Osteoblast (primary cell): ENCODE measurements at regions not wholly inside any gene's neighbourhood (a gene's known extent, or its start where the extent isn't known, plus 50 kb on each side); places are given as distances from the start of the nearest gene placed in this dataset.

Experiments
- DNase-seq: peaks from one replicate; pipeline ENCODE4 v3.0.0; 2011; ENCODE audit warnings: low spot score, mixed read lengths; ENCODE audit not compliant: insufficient read length; ENCODE audit errors: missing footprints
- H2AFZ ChIP-seq: 2 replicates; pipeline ENCODE4 v1.6.0; 2011; ENCODE audit warnings: mild to moderate bottlenecking, low read length
- H3K27ac ChIP-seq: 2 replicates; pipeline ENCODE4 v1.5.1; 2011; ENCODE audit warnings: mild to moderate bottlenecking, low read depth, low read length, moderate library complexity
- H3K27me3 ChIP-seq: 2 replicates; pipeline ENCODE4 v1.6.0; 2012; ENCODE audit warnings: mild to moderate bottlenecking, control low read depth, inconsistent platforms, low read length, moderate library complexity; ENCODE audit not compliant: insufficient read depth
- H3K36me3 ChIP-seq: 2 replicates; pipeline ENCODE4 v1.5.1; 2011; ENCODE audit warnings: mild to moderate bottlenecking, low read length, control low read depth, moderate library complexity; ENCODE audit not compliant: insufficient read depth
- H3K4me1 ChIP-seq: 2 replicates; pipeline ENCODE4 v1.5.1; 2011; ENCODE audit warnings: mild to moderate bottlenecking, low read length, control low read depth, moderate library complexity; ENCODE audit not compliant: insufficient read depth
- H3K4me2 ChIP-seq: 2 replicates; pipeline ENCODE4 v1.6.0; 2011; ENCODE audit warnings: mild to moderate bottlenecking, low read length; ENCODE audit not compliant: insufficient read depth
- H3K4me3 ChIP-seq: fragments of 200-600 bp; sonication (generic); 3 replicates; pipeline ENCODE4 v1.5.1; 2012; ENCODE audit warnings: mild to moderate bottlenecking, low read length, inconsistent platforms; ENCODE audit not compliant: insufficient read depth
- H3K79me2 ChIP-seq: 2 replicates; pipeline ENCODE4 v1.6.0; 2012; ENCODE audit warnings: mild to moderate bottlenecking, low read length, control low read depth, inconsistent platforms; ENCODE audit not compliant: insufficient read depth
- H3K9me3 ChIP-seq: 2 replicates; pipeline ENCODE4 v1.5.1; 2011; ENCODE audit warnings: low read depth, low read length, control low read depth
- H4K20me1 ChIP-seq: 2 replicates; pipeline ENCODE4 v1.6.0; 2012; ENCODE audit warnings: mild to moderate bottlenecking, low read length, control low read depth; ENCODE audit not compliant: insufficient read depth
- TF ChIP-seq, protein P1 (sequence below): IDR thresholded peaks from 2 replicates; pipeline ENCODE4 v1.5.1; 2011; ENCODE audit warnings: mild to moderate bottlenecking, low read depth, low read length, moderate library complexity; ENCODE audit errors: extremely low read depth

DNA sequence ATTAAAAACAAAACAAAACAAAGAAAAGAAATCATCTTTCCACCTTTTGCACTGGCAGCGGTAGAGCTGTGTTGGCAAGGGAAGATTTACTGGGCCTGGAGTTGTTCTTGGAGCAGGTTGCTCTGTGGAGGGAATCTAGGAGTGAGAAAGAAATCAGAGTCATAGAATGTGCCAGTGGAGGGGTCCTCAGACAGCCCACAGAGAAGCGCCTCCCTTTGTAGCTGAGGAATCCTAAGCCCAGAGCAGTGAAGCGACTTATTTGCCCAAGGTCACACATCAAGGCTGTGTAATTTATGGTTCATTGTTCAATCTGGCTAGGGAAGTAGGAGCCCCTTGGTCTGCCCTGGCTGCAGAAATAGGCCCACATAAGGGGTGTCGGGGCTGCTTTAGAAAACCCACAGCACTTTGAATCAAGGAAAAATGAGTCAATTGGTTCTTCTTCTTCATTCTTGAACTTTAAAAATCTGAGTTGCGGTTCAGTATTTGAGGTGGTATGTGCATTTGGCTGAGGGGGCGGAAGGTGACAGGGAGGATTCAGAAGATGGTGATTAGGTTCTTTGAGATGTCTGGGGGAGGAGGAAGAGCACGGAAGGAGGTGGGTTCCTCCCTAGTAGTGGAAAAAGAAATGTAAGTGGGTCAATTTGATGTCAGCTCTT lies 253.7 kb downstream of the PTEN start:
- no peak overlapping the region for H2AFZ ChIP-seq

DNA sequence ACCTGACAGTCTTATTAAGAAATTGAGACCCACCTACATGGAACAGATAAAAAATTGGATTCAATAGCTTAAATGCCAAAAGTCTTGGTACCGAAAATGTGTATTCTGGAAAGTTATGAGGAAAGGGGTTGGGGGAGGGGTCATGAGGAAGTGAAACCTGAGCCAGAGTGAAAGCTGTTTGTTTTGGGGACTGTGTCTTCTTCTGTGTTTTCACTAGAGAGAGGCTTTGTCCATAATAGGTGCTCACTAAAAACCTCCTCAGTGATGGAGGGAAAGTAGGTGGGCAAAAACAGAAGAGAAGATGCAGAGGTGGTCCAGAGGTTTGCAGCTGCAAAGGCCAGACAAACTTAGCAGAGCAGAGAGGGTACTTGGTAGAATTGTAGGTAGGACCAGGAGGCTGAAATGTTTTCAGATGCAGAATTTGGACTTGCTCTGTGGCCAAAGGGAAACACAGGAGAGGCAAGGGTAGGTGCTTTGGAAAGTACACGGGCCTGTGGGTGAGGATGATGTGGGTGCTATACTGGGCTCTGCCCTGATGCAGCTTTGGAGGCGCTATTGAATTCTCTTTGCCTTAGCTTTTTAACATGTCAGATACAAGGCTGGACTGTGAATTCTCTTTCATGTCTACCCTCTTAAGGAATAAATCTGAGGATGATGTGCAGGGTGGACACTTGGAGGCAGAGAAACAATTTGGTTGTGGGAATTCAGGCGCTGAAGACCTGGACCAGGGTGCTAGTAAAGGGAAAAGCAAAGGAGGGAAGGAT lies 254.6 kb downstream of the PTEN start:
- H3K79me2 ChIP-seq = no peaks in the 10 kb centered on the region
- no peak overlapping the region for H2AFZ ChIP-seq
- TF ChIP-seq, protein P1, sequence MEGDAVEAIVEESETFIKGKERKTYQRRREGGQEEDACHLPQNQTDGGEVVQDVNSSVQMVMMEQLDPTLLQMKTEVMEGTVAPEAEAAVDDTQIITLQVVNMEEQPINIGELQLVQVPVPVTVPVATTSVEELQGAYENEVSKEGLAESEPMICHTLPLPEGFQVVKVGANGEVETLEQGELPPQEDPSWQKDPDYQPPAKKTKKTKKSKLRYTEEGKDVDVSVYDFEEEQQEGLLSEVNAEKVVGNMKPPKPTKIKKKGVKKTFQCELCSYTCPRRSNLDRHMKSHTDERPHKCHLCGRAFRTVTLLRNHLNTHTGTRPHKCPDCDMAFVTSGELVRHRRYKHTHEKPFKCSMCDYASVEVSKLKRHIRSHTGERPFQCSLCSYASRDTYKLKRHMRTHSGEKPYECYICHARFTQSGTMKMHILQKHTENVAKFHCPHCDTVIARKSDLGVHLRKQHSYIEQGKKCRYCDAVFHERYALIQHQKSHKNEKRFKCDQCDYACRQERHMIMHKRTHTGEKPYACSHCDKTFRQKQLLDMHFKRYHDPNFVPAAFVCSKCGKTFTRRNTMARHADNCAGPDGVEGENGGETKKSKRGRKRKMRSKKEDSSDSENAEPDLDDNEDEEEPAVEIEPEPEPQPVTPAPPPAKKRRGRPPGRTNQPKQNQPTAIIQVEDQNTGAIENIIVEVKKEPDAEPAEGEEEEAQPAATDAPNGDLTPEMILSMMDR = peak; percentile 32
- H3K9me3 ChIP-seq = no peaks in the 10 kb centered on the region
- H3K36me3 ChIP-seq = no peaks in the 10 kb centered on the region
- no peaks in the 10 kb centered on the region for H3K27me3 ChIP-seq
- no peak for DNase-seq
- no peak overlapping the region for H3K4me3 ChIP-seq
- no peak overlapping the region for H3K27ac ChIP-seq
- H4K20me1 ChIP-seq = no peaks in the 10 kb centered on the region
- H3K4me2 ChIP-seq = no peak overlapping the region
- H3K4me1 ChIP-seq = peaks cover 20% of the 10 kb centered on the region

More for the DNA sequence above, 253.7 kb downstream of the PTEN start:
- DNase-seq = no peak
- TF ChIP-seq, protein P1 = no peak
- no peaks in the 10 kb centered on the region for H3K9me3 ChIP-seq
- H3K27me3 ChIP-seq = no peaks in the 10 kb centered on the region
- no peaks in the 10 kb centered on the region for H4K20me1 ChIP-seq
- no peaks in the 10 kb centered on the region for H3K36me3 ChIP-seq
- no peaks in the 10 kb centered on the region for H3K79me2 ChIP-seq
- H3K4me3 ChIP-seq = no peak overlapping the region
- no peak overlapping the region for H3K27ac ChIP-seq
- H3K4me2 ChIP-seq = peak overlapping the region; percentile 12
- peaks cover 22% of the 10 kb centered on the region for H3K4me1 ChIP-seq

DNA sequence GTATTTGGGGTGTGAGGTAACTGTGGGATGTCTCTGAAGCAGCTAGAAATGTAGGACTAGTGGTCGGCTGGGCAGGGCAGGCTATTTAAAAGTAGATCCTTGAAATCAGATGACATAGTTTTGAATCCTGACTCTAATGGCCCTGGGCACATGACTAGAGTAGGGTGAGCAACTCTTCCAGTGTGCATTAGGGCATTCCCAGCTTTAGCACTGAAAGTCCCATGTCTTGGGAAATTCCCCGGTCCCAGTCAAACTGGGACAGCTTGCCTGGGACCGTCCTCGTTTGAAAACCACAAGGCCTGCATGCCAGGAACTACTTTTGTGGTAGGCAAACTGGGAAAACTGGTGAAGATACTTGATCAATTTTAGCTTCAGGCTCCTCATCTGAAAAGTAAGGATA lies 255.3 kb downstream of the PTEN start:
- Histone ChIP-seq H4K20me1 (no peaks in the 10 kb centered on the region), H3K4me2 (no peak overlapping the region), H3K9me3 (no peaks in the 10 kb centered on the region), H2AFZ (no peak overlapping the region), H3K27me3 (no peaks in the 10 kb centered on the region), H3K79me2 (no peaks in the 10 kb centered on the region), H3K4me1 (peaks cover 15% of the 10 kb centered on the region), H3K4me3 (no peak overlapping the region), H3K27ac (no peak overlapping the region), H3K36me3 (no peaks in the 10 kb centered on the region)
- DNase-seq = no peak
- TF ChIP-seq, protein P1 = no peak

DNA sequence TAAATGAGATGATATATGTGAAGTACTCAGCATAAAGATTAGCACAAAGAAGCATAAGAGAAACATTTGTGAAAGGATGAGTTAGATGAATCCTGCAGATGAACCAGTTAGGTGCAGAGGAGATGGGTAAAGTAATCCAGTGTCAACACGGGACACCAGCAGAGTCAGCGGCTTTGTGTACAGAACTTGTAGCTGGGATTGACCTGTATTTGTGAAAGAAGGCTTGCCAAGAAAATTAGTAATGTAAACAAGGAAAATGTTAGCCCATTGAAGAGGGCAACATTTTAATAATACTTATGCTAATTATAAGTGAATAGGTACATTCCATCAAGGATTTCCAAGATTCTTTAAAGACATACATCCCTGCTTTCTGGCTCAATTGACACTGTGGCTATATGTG lies 255.7 kb downstream of the PTEN start:
- no peaks in the 10 kb centered on the region for H4K20me1 ChIP-seq
- no peaks in the 10 kb centered on the region for H3K79me2 ChIP-seq
- peaks cover 15% of the 10 kb centered on the region for H3K4me1 ChIP-seq
- DNase-seq = no peak
- H3K4me3 ChIP-seq = no peak overlapping the region
- TF ChIP-seq, protein P1 = no peak
- no peaks in the 10 kb centered on the region for H3K36me3 ChIP-seq
- no peak overlapping the region for H3K4me2 ChIP-seq
- H3K27me3 ChIP-seq = no peaks in the 10 kb centered on the region
- no peaks in the 10 kb centered on the region for H3K9me3 ChIP-seq
- H2AFZ ChIP-seq = no peak overlapping the region
- H3K27ac ChIP-seq = no peak overlapping the region
